ENCODE measurements at regions not wholly inside any gene's neighbourhood (a gene's known extent, or its start where the extent isn't known, plus 50 kb on each side); places are given as distances from the start of the nearest gene placed in this dataset.

GRCh38 chr11:134512571-134513538 lies 100.8 kb upstream of the B3GAT1 start:
- CTCF ChIA-PET: no interaction called here
- Histone ChIP-seq H3K27ac (ENCODE audit: extremely low read depth, low read depth, low read length) (no peak overlapping the region), H3K36me3 (ENCODE audit: control insufficient read depth in 2 of 2, insufficient read depth in 1 of 2, low read length in 2 of 2) (no peaks in the 10 kb centered on the region), H3K9me3 (ENCODE audit: control insufficient read depth, insufficient read depth, low read depth, low read length) (no peaks in the 10 kb centered on the region), H3K4me1 (ENCODE audit: control insufficient read depth, insufficient read depth, low read length) (no peaks in the 10 kb centered on the region), H3K4me3 (ENCODE audit: low read depth, low read length) (no peak overlapping the region)
- TF ChIP-seq ZNF148 (tag by site-specific recombination; IDR thresholded peaks at IDR 0.05; ENCODE audit: borderline replicate concordance): no peak
- no peak for TF ChIP-seq ZNF791 (tag by site-specific recombination; IDR thresholded peaks at IDR 0.05)
- TF ChIP-seq ZSCAN4 (tag by site-specific recombination; IDR thresholded peaks at IDR 0.05): peak; percentile 62; the same call in 1 of the 2 replicates
- no peak for TF ChIP-seq ZNF18 (tag by site-specific recombination; IDR thresholded peaks at IDR 0.05)
- TF ChIP-seq EGR2 (tag by site-specific recombination; IDR thresholded peaks at IDR 0.05; ENCODE audit: low read depth): peak; percentile 37; the same call in 1 of the 2 replicates
- TF ChIP-seq ZFHX2 (tag by site-specific recombination; conservative IDR thresholded peaks at IDR 0.05): peak; percentile 45
- POLR2A ChIA-PET: no interaction called here

- CTCF ChIA-PET: no interaction called here
- no peaks in the 10 kb centered on the region for H3K9me3 ChIP-seq (ENCODE audit: control insufficient read depth, insufficient read depth, low read depth, low read length)
- POLR2A ChIA-PET: no interaction called here
- H3K36me3 ChIP-seq (ENCODE audit: control insufficient read depth in 2 of 2, insufficient read depth in 1 of 2, low read length in 2 of 2): no peaks in the 10 kb centered on the region
- H3K4me1 ChIP-seq (ENCODE audit: control insufficient read depth, insufficient read depth, low read length): no peaks in the 10 kb centered on the region
- no peak overlapping the region for H3K4me3 ChIP-seq (ENCODE audit: low read depth, low read length)
- no peak overlapping the region for H3K27ac ChIP-seq (ENCODE audit: extremely low read depth, low read depth, low read length)
- no peak for TF ChIP-seq ZNF623 (tag by site-specific recombination; IDR thresholded peaks at IDR 0.05)
- TF ChIP-seq ZBTB17 (tag by site-specific recombination; IDR thresholded peaks at IDR 0.05): no peak
- TF ChIP-seq TSHZ1 (tag by site-specific recombination; IDR thresholded peaks at IDR 0.05; ENCODE audit: borderline replicate concordance): no peak
- TF ChIP-seq ZNF37A (tag by site-specific recombination; IDR thresholded peaks at IDR 0.05): no peak
- TF ChIP-seq ZIC2 (tag by site-specific recombination; IDR thresholded peaks at IDR 0.05): no peak
- TF ChIP-seq ZNF629 (tag by site-specific recombination; IDR thresholded peaks at IDR 0.05): no peak
- no peak for TF ChIP-seq ZNF76 (tag by site-specific recombination; IDR thresholded peaks at IDR 0.05; ENCODE audit: borderline replicate concordance, low read depth)
- no peak for TF ChIP-seq ZNF548 (tag by site-specific recombination; IDR thresholded peaks at IDR 0.05)
- TF ChIP-seq PATZ1 (tag by site-specific recombination; IDR thresholded peaks at IDR 0.05): no peak
- TF ChIP-seq ZNF416 (tag by site-specific recombination; IDR thresholded peaks at IDR 0.05): no peak
- TF ChIP-seq INSM2 (tag by site-specific recombination; IDR thresholded peaks at IDR 0.05): no peak
Observed at GRCh38 chr11:134512061-134512460, 100.0 kb upstream of the B3GAT1 start.

Measured in HEK293 (cell line).